SK-N-SH treated with all-trans-retinoic acid at 6 μM for 48 hours (cell line): ENCODE measurements at regions not wholly inside any gene's neighbourhood (a gene's known extent, or its start where the extent isn't known, plus 50 kb on each side); places are given as distances from the start of the nearest gene placed in this dataset.

Experiments used
- ATAC-seq: fragments of 200-7000 bp; cut with Tn5 transposase; 3 replicates; pipeline ENCODE4 v1.9.1; 2020; ENCODE audit warnings: mild to moderate bottlenecking, moderate library complexity
- ARNTL ChIP-seq: fragments of 450-650 bp; formaldehyde crosslinking; IDR thresholded peaks from 2 replicates; pipeline ENCODE4 v1.5.0; 2020; ENCODE audit warnings: low read depth, mild to moderate bottlenecking, moderate library complexity, borderline replicate concordance
- BACH2 ChIP-seq: fragments of 250-450 bp; sonication (Bioruptor Pico); IDR thresholded peaks from 2 replicates; pipeline ENCODE4 v1.9.0; 2021; ENCODE audit warnings: mild to moderate bottlenecking, borderline replicate concordance
- CSDC2 ChIP-seq: fragments of 250-450 bp; sonication (Bioruptor Pico); IDR thresholded peaks from 2 replicates; pipeline ENCODE4 v1.5.0; 2020; ENCODE audit warnings: mild to moderate bottlenecking, moderate library complexity
- ESRRG ChIP-seq: fragments of 250-450 bp; sonication (Bioruptor Pico); IDR thresholded peaks from 2 replicates; pipeline ENCODE4 v1.6.1; 2021; ENCODE audit warnings: mild to moderate bottlenecking
- GLIS3 ChIP-seq: fragments of 250-450 bp; sonication (Bioruptor Pico); IDR thresholded peaks from 2 replicates; pipeline ENCODE4 v1.5.0; 2020; ENCODE audit warnings: mild to moderate bottlenecking, moderate library complexity
- ISL1 ChIP-seq: fragments of 250-450 bp; sonication (Bioruptor Pico); IDR thresholded peaks from 2 replicates; pipeline ENCODE4 v2.1.2; 2022; ENCODE audit warnings: mild to moderate bottlenecking, moderate library complexity
- OSR1 ChIP-seq: fragments of 250-450 bp; sonication (Bioruptor Pico); IDR thresholded peaks from 2 replicates; pipeline ENCODE4 v1.8.0; 2022; ENCODE audit warnings: moderate library complexity, mild to moderate bottlenecking, inconsistent platforms
- PPARA ChIP-seq: fragments of 250-450 bp; sonication (Bioruptor Pico); IDR thresholded peaks from 2 replicates; pipeline ENCODE4 v1.5.0; 2020; ENCODE audit warnings: mild to moderate bottlenecking, borderline replicate concordance
- SNAI2 ChIP-seq: fragments of 250-450 bp; sonication (Bioruptor Pico); IDR thresholded peaks from 2 replicates; pipeline ENCODE4 v1.5.0; 2020; ENCODE audit warnings: mild to moderate bottlenecking, moderate library complexity
- TCF4 ChIP-seq: fragments of 250-450 bp; sonication (Bioruptor Pico); IDR thresholded peaks from 2 replicates; pipeline ENCODE4 v1.8.0; 2021; ENCODE audit warnings: mild to moderate bottlenecking, moderate library complexity, borderline replicate concordance
- TOX ChIP-seq: fragments of 250-450 bp; sonication (Bioruptor Pico); IDR thresholded peaks from 2 replicates; pipeline ENCODE4 v1.8.0; 2021; ENCODE audit warnings: mild to moderate bottlenecking, moderate library complexity, borderline replicate concordance
- ZFP30 ChIP-seq: fragments of 450-650 bp; formaldehyde crosslinking; IDR thresholded peaks from 2 replicates; pipeline ENCODE4 v1.5.0; 2022; ENCODE audit warnings: mild to moderate bottlenecking, moderate library complexity
- ZNF70 ChIP-seq: fragments of 450-650 bp; formaldehyde crosslinking; IDR thresholded peaks from 2 replicates; pipeline ENCODE4 v1.5.0; 2020; ENCODE audit warnings: mild to moderate bottlenecking, moderate library complexity
- ZNF8 ChIP-seq: fragments of 450-650 bp; formaldehyde crosslinking; IDR thresholded peaks from 2 replicates; pipeline ENCODE4 v1.5.0; 2020; ENCODE audit warnings: mild to moderate bottlenecking, moderate library complexity
- TF ChIP-seq, protein P1 (sequence below): fragments of 250-450 bp; sonication (Bioruptor Pico); IDR thresholded peaks from 2 replicates; pipeline ENCODE4 v1.8.0; 2021; ENCODE audit warnings: low read depth, mild to moderate bottlenecking, moderate library complexity, borderline replicate concordance
- TF ChIP-seq, protein P2 (sequence below): fragments of 250-450 bp; sonication (Bioruptor Pico); IDR thresholded peaks from 2 replicates; pipeline ENCODE4 v1.5.1; 2021; ENCODE audit warnings: mild to moderate bottlenecking, moderate library complexity
- TF ChIP-seq, protein P3 (sequence below): fragments of 250-450 bp; sonication (Bioruptor Pico); IDR thresholded peaks from 2 replicates; pipeline ENCODE4 v1.5.1; 2020; ENCODE audit warnings: low read depth, mild to moderate bottlenecking, moderate library complexity
- TF ChIP-seq, protein P4 (sequence below): fragments of 250-450 bp; sonication (Bioruptor Pico); IDR thresholded peaks from 2 replicates; pipeline ENCODE4 v1.5.0; 2020; ENCODE audit warnings: mild to moderate bottlenecking, moderate library complexity
- TF ChIP-seq, protein P5 (sequence below): fragments of 250-450 bp; sonication (Bioruptor Pico); IDR thresholded peaks from 2 replicates; pipeline ENCODE4 v1.8.0; 2020; ENCODE audit warnings: mild to moderate bottlenecking, moderate library complexity, borderline replicate concordance

DNA sequence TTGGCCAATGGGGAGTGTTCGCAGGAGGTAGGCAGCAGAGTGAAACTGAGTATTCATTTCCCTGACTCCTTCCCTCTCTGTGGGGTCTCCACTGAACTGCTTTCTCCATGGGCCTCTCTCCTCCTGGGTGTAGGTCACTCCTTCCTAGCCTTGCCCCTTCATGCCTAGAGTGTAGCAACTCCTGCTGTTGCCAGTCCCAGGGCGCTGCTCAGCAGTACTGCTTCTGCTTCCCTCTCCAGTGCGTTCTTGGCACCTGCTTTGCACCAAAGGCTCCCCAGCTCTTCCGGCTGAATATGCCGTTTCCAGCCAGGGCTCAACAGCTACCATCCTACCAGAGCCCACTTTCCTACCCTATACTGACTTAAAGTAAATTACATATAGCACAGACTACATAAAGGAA lies 92.2 kb downstream of the MAF start:
- ATAC-seq: no peak
- TF ChIP-seq, protein P1, sequence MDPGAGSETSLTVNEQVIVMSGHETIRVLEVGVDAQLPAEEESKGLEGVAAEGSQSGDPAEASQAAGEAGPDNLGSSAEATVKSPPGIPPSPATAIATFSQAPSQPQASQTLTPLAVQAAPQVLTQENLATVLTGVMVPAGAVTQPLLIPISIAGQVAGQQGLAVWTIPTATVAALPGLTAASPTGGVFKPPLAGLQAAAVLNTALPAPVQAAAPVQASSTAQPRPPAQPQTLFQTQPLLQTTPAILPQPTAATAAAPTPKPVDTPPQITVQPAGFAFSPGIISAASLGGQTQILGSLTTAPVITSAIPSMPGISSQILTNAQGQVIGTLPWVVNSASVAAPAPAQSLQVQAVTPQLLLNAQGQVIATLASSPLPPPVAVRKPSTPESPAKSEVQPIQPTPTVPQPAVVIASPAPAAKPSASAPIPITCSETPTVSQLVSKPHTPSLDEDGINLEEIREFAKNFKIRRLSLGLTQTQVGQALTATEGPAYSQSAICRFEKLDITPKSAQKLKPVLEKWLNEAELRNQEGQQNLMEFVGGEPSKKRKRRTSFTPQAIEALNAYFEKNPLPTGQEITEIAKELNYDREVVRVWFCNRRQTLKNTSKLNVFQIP (CRISPR knock-in tag): no peak
- TF ChIP-seq, protein P2, sequence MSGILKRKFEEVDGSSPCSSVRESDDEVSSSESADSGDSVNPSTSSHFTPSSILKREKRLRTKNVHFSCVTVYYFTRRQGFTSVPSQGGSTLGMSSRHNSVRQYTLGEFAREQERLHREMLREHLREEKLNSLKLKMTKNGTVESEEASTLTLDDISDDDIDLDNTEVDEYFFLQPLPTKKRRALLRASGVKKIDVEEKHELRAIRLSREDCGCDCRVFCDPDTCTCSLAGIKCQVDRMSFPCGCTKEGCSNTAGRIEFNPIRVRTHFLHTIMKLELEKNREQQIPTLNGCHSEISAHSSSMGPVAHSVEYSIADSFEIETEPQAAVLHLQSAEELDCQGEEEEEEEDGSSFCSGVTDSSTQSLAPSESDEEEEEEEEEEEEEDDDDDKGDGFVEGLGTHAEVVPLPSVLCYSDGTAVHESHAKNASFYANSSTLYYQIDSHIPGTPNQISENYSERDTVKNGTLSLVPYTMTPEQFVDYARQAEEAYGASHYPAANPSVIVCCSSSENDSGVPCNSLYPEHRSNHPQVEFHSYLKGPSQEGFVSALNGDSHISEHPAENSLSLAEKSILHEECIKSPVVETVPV (CRISPR knock-in tag): no peak
- TF ChIP-seq GLIS3 (CRISPR knock-in tag): no peak
- no peak for TF ChIP-seq ZNF8 (CRISPR knock-in tag)
- no peak for TF ChIP-seq ARNTL (CRISPR knock-in tag)
- TF ChIP-seq ZNF70 (CRISPR knock-in tag): no peak
- no peak for TF ChIP-seq TOX (CRISPR knock-in tag)
- TF ChIP-seq, protein P3, sequence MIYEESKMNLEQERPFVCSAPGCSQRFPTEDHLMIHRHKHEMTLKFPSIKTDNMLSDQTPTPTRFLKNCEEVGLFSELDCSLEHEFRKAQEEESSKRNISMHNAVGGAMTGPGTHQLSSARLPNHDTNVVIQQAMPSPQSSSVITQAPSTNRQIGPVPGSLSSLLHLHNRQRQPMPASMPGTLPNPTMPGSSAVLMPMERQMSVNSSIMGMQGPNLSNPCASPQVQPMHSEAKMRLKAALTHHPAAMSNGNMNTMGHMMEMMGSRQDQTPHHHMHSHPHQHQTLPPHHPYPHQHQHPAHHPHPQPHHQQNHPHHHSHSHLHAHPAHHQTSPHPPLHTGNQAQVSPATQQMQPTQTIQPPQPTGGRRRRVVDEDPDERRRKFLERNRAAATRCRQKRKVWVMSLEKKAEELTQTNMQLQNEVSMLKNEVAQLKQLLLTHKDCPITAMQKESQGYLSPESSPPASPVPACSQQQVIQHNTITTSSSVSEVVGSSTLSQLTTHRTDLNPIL: no peak
- TF ChIP-seq SNAI2 (CRISPR knock-in tag): no peak
- TF ChIP-seq, protein P4, sequence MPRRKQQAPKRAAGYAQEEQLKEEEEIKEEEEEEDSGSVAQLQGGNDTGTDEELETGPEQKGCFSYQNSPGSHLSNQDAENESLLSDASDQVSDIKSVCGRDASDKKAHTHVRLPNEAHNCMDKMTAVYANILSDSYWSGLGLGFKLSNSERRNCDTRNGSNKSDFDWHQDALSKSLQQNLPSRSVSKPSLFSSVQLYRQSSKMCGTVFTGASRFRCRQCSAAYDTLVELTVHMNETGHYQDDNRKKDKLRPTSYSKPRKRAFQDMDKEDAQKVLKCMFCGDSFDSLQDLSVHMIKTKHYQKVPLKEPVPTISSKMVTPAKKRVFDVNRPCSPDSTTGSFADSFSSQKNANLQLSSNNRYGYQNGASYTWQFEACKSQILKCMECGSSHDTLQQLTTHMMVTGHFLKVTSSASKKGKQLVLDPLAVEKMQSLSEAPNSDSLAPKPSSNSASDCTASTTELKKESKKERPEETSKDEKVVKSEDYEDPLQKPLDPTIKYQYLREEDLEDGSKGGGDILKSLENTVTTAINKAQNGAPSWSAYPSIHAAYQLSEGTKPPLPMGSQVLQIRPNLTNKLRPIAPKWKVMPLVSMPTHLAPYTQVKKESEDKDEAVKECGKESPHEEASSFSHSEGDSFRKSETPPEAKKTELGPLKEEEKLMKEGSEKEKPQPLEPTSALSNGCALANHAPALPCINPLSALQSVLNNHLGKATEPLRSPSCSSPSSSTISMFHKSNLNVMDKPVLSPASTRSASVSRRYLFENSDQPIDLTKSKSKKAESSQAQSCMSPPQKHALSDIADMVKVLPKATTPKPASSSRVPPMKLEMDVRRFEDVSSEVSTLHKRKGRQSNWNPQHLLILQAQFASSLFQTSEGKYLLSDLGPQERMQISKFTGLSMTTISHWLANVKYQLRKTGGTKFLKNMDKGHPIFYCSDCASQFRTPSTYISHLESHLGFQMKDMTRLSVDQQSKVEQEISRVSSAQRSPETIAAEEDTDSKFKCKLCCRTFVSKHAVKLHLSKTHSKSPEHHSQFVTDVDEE (CRISPR knock-in tag): no peak
- TF ChIP-seq BACH2: no peak
- no peak for TF ChIP-seq OSR1 (CRISPR knock-in tag)
- TF ChIP-seq TCF4 (CRISPR knock-in tag): no peak
- no peak for TF ChIP-seq ZFP30
- TF ChIP-seq, protein P5, sequence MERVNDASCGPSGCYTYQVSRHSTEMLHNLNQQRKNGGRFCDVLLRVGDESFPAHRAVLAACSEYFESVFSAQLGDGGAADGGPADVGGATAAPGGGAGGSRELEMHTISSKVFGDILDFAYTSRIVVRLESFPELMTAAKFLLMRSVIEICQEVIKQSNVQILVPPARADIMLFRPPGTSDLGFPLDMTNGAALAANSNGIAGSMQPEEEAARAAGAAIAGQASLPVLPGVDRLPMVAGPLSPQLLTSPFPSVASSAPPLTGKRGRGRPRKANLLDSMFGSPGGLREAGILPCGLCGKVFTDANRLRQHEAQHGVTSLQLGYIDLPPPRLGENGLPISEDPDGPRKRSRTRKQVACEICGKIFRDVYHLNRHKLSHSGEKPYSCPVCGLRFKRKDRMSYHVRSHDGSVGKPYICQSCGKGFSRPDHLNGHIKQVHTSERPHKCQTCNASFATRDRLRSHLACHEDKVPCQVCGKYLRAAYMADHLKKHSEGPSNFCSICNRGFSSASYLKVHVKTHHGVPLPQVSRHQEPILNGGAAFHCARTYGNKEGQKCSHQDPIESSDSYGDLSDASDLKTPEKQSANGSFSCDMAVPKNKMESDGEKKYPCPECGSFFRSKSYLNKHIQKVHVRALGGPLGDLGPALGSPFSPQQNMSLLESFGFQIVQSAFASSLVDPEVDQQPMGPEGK (CRISPR knock-in tag): no peak
- TF ChIP-seq CSDC2 (CRISPR knock-in tag): no peak

DNA sequence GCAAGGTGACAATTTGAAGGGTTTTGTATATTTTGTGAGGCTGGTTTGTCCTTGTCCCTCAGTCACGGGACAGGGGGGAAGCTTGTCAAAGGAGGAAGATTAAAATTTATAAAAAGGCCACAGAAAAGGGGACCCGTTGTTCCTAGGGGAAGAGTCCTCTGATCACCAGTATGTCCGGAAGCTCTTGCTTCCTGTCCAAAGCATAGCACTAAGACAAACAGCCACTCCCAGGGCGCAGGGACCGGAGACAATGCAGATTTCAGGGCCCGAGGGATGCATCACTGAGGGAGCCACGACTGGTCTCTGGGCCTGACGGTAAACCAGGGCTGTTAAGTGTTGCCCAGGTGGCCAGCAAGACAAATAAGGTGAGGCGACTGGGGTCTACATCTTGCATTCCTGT lies 95.2 kb downstream of the MAF start:
- no peak for ATAC-seq
- TF ChIP-seq, protein P3: no peak
- TF ChIP-seq PPARA (CRISPR knock-in tag): no peak
- TF ChIP-seq, protein P1 (CRISPR knock-in tag): no peak
- TF ChIP-seq ESRRG (CRISPR knock-in tag): no peak
- TF ChIP-seq TCF4 (CRISPR knock-in tag): no peak
- TF ChIP-seq BACH2: no peak
- TF ChIP-seq OSR1 (CRISPR knock-in tag): no peak
- TF ChIP-seq ZFP30: no peak
- TF ChIP-seq SNAI2 (CRISPR knock-in tag): no peak
- no peak for TF ChIP-seq ISL1 (CRISPR knock-in tag)
- no peak for TF ChIP-seq CSDC2 (CRISPR knock-in tag)
